ENCODE measurements at regions not wholly inside any gene's neighbourhood (a gene's known extent, or its start where the extent isn't known, plus 50 kb on each side); places are given as distances from the start of the nearest gene placed in this dataset.

- H3K4me1 Mint-ChIP-seq = no peaks in the 10 kb centered on the region
- H3K27ac Mint-ChIP-seq = no peak overlapping the region
- H3K27me3 ChIP-seq (ENCODE audit: control insufficient read depth, insufficient read depth, low read length, poor library complexity, severe bottlenecking) = no peaks in the 10 kb centered on the region
- no peak overlapping the region for H3K4me3 ChIP-seq (ENCODE audit: low read length)
- DNase-seq = no peak
- H3K9me3 ChIP-seq (ENCODE audit: control insufficient read depth, low read length) = no peaks in the 10 kb centered on the region
- no peaks in the 10 kb centered on the region for H3K4me1 ChIP-seq (ENCODE audit: control insufficient read depth, insufficient read depth, low read length)
- no peak overlapping the region for H3K9ac ChIP-seq (ENCODE audit: extremely low read depth, low read length, poor library complexity, severe bottlenecking)
- TF ChIP-seq, protein P1, sequence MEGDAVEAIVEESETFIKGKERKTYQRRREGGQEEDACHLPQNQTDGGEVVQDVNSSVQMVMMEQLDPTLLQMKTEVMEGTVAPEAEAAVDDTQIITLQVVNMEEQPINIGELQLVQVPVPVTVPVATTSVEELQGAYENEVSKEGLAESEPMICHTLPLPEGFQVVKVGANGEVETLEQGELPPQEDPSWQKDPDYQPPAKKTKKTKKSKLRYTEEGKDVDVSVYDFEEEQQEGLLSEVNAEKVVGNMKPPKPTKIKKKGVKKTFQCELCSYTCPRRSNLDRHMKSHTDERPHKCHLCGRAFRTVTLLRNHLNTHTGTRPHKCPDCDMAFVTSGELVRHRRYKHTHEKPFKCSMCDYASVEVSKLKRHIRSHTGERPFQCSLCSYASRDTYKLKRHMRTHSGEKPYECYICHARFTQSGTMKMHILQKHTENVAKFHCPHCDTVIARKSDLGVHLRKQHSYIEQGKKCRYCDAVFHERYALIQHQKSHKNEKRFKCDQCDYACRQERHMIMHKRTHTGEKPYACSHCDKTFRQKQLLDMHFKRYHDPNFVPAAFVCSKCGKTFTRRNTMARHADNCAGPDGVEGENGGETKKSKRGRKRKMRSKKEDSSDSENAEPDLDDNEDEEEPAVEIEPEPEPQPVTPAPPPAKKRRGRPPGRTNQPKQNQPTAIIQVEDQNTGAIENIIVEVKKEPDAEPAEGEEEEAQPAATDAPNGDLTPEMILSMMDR (conservative IDR thresholded peaks at IDR 0.05) = no peak
- H3K4me3 Mint-ChIP-seq = no peak overlapping the region
- peaks cover 61% of the 10 kb centered on the region for H3K9me3 Mint-ChIP-seq
- H3K36me3 Mint-ChIP-seq (ENCODE audit: low read depth) = no peaks in the 10 kb centered on the region
- no peaks in the 10 kb centered on the region for H3K36me3 ChIP-seq (ENCODE audit: control insufficient read depth, insufficient read depth, low read length)
- H3K27ac ChIP-seq (ENCODE audit: low read depth, low read length) = no peak overlapping the region
- H3K27me3 Mint-ChIP-seq (ENCODE audit: insufficient read depth) = no peaks in the 10 kb centered on the region
- 67% methylated on average over 1 of the region's 1 CpG; no CpG with 5 or more reads in 1 of the 2 experiments for WGBS, 2 experiments (ENCODE audit: insufficient coverage in 1 of 2, insufficient read length in 1 of 2)
Observed at GRCh38 chrX:149222040-149222439, 283.1 kb downstream of the IDS start.

GRCh38 chrX:149221230-149221629, 283.9 kb downstream of the IDS start:
- H3K9me3 ChIP-seq (ENCODE audit: control insufficient read depth, low read length) = no peaks in the 10 kb centered on the region
- H3K4me1 ChIP-seq (ENCODE audit: control insufficient read depth, insufficient read depth, low read length) = no peaks in the 10 kb centered on the region
- Mint-ChIP-seq H3K27me3 (ENCODE audit: insufficient read depth) (no peaks in the 10 kb centered on the region), H3K27ac (no peak overlapping the region), H3K4me3 (no peak overlapping the region), H3K9me3 (peaks cover 62% of the 10 kb centered on the region), H3K36me3 (ENCODE audit: low read depth) (no peaks in the 10 kb centered on the region), H3K4me1 (no peaks in the 10 kb centered on the region)
- WGBS, 2 experiments (ENCODE audit: insufficient coverage in 1 of 2, insufficient read length in 1 of 2) = 51% methylated on average over 6 of the region's 6 CpGs; no CpG with 5 or more reads in 1 of the 2 experiments
- H3K9ac ChIP-seq (ENCODE audit: extremely low read depth, low read length, poor library complexity, severe bottlenecking) = no peak overlapping the region
- no peak overlapping the region for H3K4me3 ChIP-seq (ENCODE audit: low read length)
- TF ChIP-seq, protein P1 (conservative IDR thresholded peaks at IDR 0.05) = no peak
- H3K27ac ChIP-seq (ENCODE audit: low read depth, low read length) = no peak overlapping the region
- DNase-seq = no peak
- H3K27me3 ChIP-seq (ENCODE audit: control insufficient read depth, insufficient read depth, low read length, poor library complexity, severe bottlenecking) = no peaks in the 10 kb centered on the region
- H3K36me3 ChIP-seq (ENCODE audit: control insufficient read depth, insufficient read depth, low read length) = no peaks in the 10 kb centered on the region

DNA sequence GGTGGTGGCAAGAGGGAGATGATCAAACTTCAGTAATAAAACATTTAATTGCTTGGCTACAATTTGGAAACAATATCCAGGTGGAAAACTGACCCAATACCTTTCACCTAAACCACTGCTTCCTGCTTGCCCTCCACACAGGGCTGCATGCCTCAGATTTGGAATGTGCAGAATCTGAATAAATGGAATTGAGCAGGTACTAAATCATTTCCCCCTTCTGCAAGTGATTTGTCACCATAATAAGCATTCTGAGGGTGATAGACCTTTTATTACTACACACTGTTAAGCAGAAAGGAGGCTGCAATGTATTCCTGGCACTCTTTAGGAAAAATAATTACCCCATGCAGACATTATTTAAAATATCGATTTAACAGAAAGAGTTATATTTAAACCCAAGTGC, 291.8 kb downstream of the IDS start:
- WGBS, 2 experiments (ENCODE audit: insufficient coverage in 1 of 2, insufficient read length in 1 of 2) = no CpG with 5 or more reads among the region's 1 CpG
- Mint-ChIP-seq H3K4me1 (no peaks in the 10 kb centered on the region), H3K27me3 (ENCODE audit: insufficient read depth) (no peaks in the 10 kb centered on the region), H3K27ac (no peak overlapping the region), H3K4me3 (no peak overlapping the region), H3K36me3 (ENCODE audit: low read depth) (no peaks in the 10 kb centered on the region), H3K9me3 (peaks cover 34% of the 10 kb centered on the region)
- no peak overlapping the region for H3K27ac ChIP-seq (ENCODE audit: low read depth, low read length)
- no peak overlapping the region for H3K9ac ChIP-seq (ENCODE audit: extremely low read depth, low read length, poor library complexity, severe bottlenecking)
- no peaks in the 10 kb centered on the region for H3K27me3 ChIP-seq (ENCODE audit: control insufficient read depth, insufficient read depth, low read length, poor library complexity, severe bottlenecking)
- DNase-seq = no peak
- no peaks in the 10 kb centered on the region for H3K4me1 ChIP-seq (ENCODE audit: control insufficient read depth, insufficient read depth, low read length)
- TF ChIP-seq, protein P1 (conservative IDR thresholded peaks at IDR 0.05) = no peak
- H3K4me3 ChIP-seq (ENCODE audit: low read length) = no peak overlapping the region
- no peaks in the 10 kb centered on the region for H3K9me3 ChIP-seq (ENCODE audit: control insufficient read depth, low read length)
- no peaks in the 10 kb centered on the region for H3K36me3 ChIP-seq (ENCODE audit: control insufficient read depth, insufficient read depth, low read length)
